ENCODE measurements at regions not wholly inside any gene's neighbourhood (a gene's known extent, or its start where the extent isn't known, plus 50 kb on each side); places are given as distances from the start of the nearest gene placed in this dataset.

DNA sequence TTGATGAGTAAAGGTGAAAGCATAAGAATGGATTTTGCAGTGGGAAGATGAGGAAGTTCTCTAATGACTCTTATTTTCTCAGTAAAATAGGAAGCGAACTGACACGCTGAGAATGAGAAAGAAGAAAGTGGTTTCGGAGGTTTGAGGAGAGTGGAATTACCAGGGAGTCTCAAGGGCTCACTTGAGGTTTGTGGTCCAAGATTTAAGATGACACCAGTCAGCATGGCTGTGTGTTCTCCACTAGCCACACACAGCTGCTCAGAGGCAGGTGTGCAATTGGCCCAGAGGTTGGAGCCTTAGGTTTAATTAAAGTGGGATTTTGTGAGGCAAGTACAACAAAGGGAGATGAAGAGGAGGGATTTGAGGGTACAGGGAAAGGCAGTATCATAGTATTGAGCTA, 99.6 kb upstream of the NBEA start:
- TF ChIP-seq CTCF (IDR thresholded peaks at IDR 0.05) (no peak), ZFX (IDR thresholded peaks at IDR 0.05; ENCODE audit: borderline replicate concordance) (no peak)

Measured in 22Rv1 (cell line).